Esophagus (tissue), 2 donors: ENCODE measurements at regions not wholly inside any gene's neighbourhood (a gene's known extent, or its start where the extent isn't known, plus 50 kb on each side); places are given as distances from the start of the nearest gene placed in this dataset.

Experiments used
- H3K27ac ChIP-seq, 2 donors: one replicate each; pipeline ENCODE4 v1.5.1; 2013; ENCODE audit warnings: low read depth in 2 of 2, mild to moderate bottlenecking in 2 of 2, inconsistent platforms in 1 of 2, low read length in 1 of 2, moderate library complexity in 1 of 2
- H3K27me3 ChIP-seq, 2 donors: one replicate each; pipeline ENCODE4 v1.6.1; 2013; ENCODE audit warnings: low read length in 2 of 2, control low read depth in 1 of 2, mild to moderate bottlenecking in 1 of 2; ENCODE audit not compliant: insufficient read depth in 2 of 2, control insufficient read depth in 1 of 2
- H3K36me3 ChIP-seq, 2 donors: one replicate each; pipeline ENCODE4 v1.6.1; 2013; ENCODE audit warnings: low read length in 1 of 2; ENCODE audit not compliant: control insufficient read depth in 2 of 2, insufficient read depth in 2 of 2
- H3K4me1 ChIP-seq, 2 donors: one replicate each; pipeline ENCODE4 v1.6.1; 2013; ENCODE audit warnings: low read length in 1 of 2; ENCODE audit not compliant: control insufficient read depth in 2 of 2, insufficient read depth in 2 of 2
- H3K4me3 ChIP-seq, 2 donors: one replicate each; pipeline ENCODE4 v1.5.1; 2013; ENCODE audit warnings: low read length in 2 of 2, mild to moderate bottlenecking in 2 of 2, low read depth in 1 of 2, moderate library complexity in 1 of 2
- H3K9me3 ChIP-seq, 2 donors: one replicate each; pipeline ENCODE4 v1.6.1; 2013; ENCODE audit warnings: mild to moderate bottlenecking in 2 of 2, low read depth in 1 of 2, low read length in 1 of 2, moderate library complexity in 1 of 2; ENCODE audit not compliant: control insufficient read depth in 2 of 2, insufficient read depth in 1 of 2
- WGBS, 2 donors: extraction: QIAGEN DNeasy Blood & Tissue Kit; methylation state at CpG; one replicate each; pipeline ENCODE4 v1.1.7; 2013; 5-methylcytosine and 5-hydroxymethylcytosine counted together
- donor health status: healthy with polysubstance abuse.
- donor health status: Bipolar disorder and iron deficiency.

DNA sequence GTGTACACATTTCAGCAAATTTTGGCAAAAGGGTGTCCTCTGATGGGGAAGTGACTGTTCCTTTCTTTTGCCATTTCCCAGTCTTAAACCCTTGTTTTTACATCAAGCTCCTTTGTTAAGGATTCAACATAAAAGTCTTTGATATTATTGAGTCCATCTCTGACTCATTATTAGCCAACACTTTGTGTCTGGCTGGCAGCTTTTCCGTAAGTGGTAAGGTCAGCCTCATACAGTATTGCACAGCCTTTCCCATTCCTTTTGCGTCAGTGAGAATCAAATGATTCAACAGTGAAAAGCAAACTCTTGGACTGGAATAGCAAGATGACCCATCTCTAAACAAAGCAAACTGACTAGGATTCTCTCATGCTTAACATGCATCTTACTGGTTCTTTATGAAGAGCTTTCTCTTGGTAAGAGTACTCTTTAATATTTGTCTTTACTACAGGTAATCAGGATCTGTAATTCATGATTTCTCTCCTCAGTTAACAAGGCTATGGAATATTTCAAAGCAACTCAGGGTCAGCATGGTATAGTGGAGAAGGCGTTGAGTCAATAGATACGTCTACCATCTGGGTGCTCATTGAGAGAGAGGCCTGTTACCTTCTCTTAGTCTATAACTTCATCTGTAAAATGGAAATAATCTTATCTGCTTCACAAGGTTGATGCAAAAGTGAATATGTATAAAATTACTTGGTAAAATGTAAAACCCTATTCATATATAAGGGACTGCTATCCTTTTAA is 183.6 kb downstream of the PRL start:
- Histone ChIP-seq H3K4me3 (no peak overlapping the region), H3K27me3 (no peaks in the 10 kb centered on the region), H3K4me1 (no peaks in the 10 kb centered on the region), H3K9me3 (no peaks in the 10 kb centered on the region), H3K36me3 (no peaks in the 10 kb centered on the region), H3K27ac (no peak overlapping the region)
- WGBS, 2 donors: 60 to 71% methylated on average over 4 of the region's 4 CpGs

DNA sequence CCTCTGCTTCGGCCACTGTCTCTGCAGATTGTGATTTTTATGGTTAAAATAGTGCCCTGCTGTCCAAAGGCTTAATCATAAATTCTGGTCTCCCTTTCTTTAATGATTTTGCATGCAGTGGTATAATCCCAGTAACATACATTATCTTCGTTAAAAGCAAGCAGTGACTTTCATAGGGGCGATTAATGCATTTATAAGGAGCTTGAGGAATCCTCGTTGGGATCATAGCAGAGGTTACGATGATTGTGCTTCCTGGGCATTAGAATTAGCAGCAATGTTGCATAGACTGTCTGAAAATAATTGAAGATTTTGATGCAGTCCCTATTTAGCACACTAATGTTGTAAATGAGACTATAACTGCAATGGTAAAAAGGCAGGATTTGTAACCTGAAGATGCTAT is 181.3 kb downstream of the PRL start:
- Histone ChIP-seq H3K27ac (no peak overlapping the region), H3K27me3 (no peaks in the 10 kb centered on the region), H3K4me3 (no peak overlapping the region), H3K9me3 (no peaks in the 10 kb centered on the region), H3K4me1 (no peaks in the 10 kb centered on the region), H3K36me3 (no peaks in the 10 kb centered on the region)
- WGBS, 2 donors: 71 to 84% methylated on average over 5 of the region's 5 CpGs

DNA sequence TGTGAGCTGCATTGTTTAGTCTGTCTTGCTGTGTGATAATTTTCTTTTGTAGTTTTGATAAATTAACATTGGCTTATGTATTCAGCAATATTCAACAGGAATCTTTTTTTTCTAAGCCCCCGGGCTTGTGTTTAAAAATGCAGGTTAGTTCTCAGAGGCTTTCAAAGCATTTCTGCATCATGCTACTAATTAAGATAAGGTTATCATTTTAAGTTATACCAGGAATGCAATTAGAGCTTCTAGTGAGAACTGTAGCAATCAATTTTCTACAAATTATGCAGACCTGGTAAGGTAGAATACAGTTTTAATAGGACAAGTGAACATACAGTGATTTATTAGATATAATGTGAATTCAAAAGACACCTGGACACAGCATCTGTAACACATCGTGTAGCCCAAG is 179.2 kb downstream of the PRL start:
- Histone ChIP-seq H3K4me1 (no peaks in the 10 kb centered on the region), H3K27me3 (no peaks in the 10 kb centered on the region), H3K4me3 (no peak overlapping the region), H3K27ac (no peak overlapping the region), H3K36me3 (no peaks in the 10 kb centered on the region), H3K9me3 (no peaks in the 10 kb centered on the region)
- WGBS, 2 donors: 56 to 80% methylated on average over 2 of the region's 2 CpGs

DNA sequence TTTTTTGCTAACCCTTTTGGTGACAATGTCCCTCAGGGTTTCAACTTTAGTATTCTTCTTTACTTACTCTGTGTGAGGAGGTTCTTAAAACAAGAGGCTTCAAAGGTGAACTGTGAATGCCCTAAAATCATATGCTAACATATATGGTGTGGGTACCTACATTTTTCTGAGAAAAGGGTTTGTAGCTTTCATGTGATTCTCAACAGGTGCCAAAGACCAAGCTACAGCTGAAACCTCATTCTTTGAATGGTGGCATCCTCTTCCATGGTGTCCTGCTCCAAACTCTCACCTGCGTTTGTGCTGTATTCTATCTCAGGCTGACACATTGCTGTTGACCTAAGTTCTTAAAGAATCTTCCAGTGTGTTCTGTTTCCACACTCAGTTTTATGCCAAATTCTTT is 177.3 kb downstream of the PRL start:
- no peak overlapping the region for H3K27ac ChIP-seq
- H3K9me3 ChIP-seq: no peaks in the 10 kb centered on the region
- H3K27me3 ChIP-seq: no peaks in the 10 kb centered on the region
- H3K36me3 ChIP-seq: no peaks in the 10 kb centered on the region
- H3K4me1 ChIP-seq: no peaks in the 10 kb centered on the region
- no peak overlapping the region for H3K4me3 ChIP-seq
- 89 to 94% methylated on average over 1 of the region's 1 CpG for WGBS, 2 donors

DNA sequence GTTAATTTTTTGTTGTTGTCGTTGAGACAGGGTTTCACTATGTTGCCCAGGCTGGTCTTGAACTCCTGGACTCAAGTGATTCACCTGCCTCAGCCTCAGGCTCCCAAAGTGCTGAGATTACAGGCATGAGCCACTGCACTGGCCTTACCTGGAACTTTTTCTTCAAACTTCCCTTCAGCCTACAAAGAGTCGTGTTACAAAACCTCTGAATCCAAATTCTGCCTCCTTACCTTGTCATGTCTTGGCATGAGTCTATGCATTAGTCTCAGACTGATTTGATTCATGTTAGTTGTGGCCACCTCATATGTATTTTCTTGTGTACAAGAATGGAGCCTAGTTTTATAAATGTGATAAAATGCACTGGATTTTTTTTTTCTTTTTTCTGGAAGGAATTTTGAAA is 172.1 kb downstream of the PRL start:
- H3K27me3 ChIP-seq: no peaks in the 10 kb centered on the region
- H3K27ac ChIP-seq: no peak overlapping the region
- no peaks in the 10 kb centered on the region for H3K4me1 ChIP-seq
- no peaks in the 10 kb centered on the region for H3K9me3 ChIP-seq
- H3K36me3 ChIP-seq: no peaks in the 10 kb centered on the region
- no peak overlapping the region for H3K4me3 ChIP-seq
- 60 to 74% methylated on average over 2 of the region's 2 CpGs for WGBS, 2 donors

DNA sequence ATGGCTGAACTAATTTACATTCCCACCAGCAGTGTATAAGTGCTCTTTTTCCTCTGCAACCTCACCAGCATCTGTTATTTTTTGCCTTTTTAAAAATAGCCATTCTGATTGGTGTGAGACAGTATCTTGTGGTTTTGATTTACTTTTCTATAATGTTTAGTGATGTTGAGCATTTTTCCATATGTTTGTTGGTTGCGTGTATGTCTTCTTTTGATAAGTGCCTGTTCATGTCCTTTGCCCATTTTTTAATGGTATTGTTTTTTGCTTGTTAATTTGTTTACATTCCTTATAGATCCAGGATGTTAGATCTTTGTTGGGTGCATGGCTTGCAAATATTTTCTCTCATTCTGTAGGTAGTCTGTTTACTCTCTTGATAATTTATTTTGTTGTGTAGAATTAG is 169.9 kb downstream of the PRL start:
- Histone ChIP-seq H3K4me3 (no peak overlapping the region), H3K27ac (no peak overlapping the region), H3K9me3 (no peaks in the 10 kb centered on the region), H3K36me3 (no peaks in the 10 kb centered on the region), H3K4me1 (no peaks in the 10 kb centered on the region), H3K27me3 (no peaks in the 10 kb centered on the region)
- WGBS, 2 donors: 95% methylated on average over 1 of the region's 1 CpG

DNA sequence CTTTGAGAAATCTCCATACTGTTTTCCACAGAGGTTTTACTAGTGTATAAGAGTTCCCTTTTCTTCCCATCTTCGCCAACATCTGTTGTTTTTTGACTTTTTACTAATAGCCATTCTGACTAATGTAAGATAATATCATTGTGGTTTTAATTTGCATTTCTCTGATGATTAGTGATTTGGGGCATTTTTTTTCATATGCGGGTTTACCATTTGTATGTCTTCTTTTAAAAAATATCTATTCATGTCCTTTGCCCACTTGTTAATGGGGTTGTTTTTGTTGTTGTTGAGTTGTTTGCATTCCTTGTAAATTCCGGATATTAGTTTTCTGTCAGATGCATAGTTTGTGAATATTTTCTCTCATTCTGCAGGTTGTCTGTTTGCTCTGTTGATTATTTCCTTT is 167.1 kb downstream of the PRL start:
- Histone ChIP-seq H3K4me1 (peaks cover 0 to 3% of the 10 kb centered on the region in 2 donors), H3K27me3 (no peaks in the 10 kb centered on the region), H3K36me3 (no peaks in the 10 kb centered on the region), H3K9me3 (no peaks in the 10 kb centered on the region), H3K4me3 (no peak overlapping the region), H3K27ac (no peak overlapping the region)
- 92 to 99% methylated on average over 3 of the region's 3 CpGs for WGBS, 2 donors

DNA sequence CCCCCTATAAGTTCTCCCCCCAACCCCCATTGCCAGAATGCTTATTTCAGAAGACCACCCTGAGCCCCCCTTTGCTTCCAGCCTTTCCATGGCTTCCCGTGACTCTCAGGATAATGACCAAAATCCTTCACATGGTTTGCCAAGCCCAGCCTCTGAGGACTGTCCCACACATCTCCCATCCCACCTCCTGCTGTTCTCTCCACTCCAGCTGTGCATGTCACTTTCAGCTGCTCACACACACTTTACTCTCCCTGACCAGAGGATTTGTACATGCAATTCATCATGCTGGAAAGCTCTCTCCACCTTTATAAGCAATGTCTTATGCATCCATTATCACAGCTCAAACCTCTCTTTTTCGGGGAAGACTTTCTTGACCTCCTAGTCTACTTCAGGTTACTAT is 164.2 kb downstream of the PRL start:
- no peaks in the 10 kb centered on the region for H3K36me3 ChIP-seq
- no peaks in the 10 kb centered on the region for H3K9me3 ChIP-seq
- peaks cover 0 to 3% of the 10 kb centered on the region in 2 donors for H3K4me1 ChIP-seq
- no peak overlapping the region for H3K4me3 ChIP-seq
- 81 to 83% methylated on average over 2 of the region's 2 CpGs for WGBS, 2 donors
- H3K27me3 ChIP-seq: no peaks in the 10 kb centered on the region
- H3K27ac ChIP-seq: no peak overlapping the region

DNA sequence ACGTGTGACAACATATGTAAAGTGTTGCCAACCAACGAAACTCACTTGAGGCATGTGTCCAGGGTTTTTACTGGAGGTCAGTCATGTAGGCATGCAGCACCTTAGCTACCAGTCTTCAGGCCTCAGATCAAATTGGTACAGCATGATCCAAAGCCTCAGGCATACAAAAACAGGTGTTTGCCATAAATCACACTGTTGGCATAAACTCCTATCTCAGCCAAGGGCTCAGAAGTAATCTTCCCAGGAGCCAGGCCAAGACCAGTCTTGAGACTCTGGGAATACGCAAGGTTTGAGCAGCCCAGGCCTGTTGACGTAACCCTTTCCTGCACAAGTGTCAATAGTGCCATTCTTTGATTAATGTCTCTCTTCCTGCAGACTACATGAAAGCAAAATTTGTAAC is 163.5 kb downstream of the PRL start:
- Histone ChIP-seq H3K27ac (no peak overlapping the region), H3K4me3 (no peak overlapping the region), H3K4me1 (peaks cover 0 to 3% of the 10 kb centered on the region in 2 donors), H3K9me3 (no peaks in the 10 kb centered on the region), H3K36me3 (no peaks in the 10 kb centered on the region), H3K27me3 (no peaks in the 10 kb centered on the region)
- 39 to 64% methylated on average over 4 of the region's 4 CpGs for WGBS, 2 donors

DNA sequence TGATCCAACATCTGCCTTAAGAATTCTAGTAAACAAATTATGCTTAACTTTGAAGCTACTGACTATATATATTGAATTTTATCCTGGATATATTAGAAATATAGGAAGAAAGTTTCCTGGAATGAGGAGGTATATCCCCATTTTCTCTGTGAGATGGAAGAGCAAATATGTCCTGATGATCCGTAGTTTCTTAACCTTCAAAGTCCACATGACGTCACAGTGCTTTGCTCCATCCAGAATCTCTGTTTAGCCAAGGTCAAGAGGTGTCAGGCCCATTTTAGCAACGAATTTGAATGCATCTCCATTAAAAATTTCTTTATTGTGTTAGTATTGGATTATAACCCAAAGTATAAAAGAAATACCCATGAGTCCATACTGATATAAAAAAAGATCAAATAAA is 162.5 kb downstream of the PRL start:
- no peak overlapping the region for H3K27ac ChIP-seq
- H3K4me3 ChIP-seq: no peak overlapping the region
- peaks cover 0 to 3% of the 10 kb centered on the region in 2 donors for H3K4me1 ChIP-seq
- H3K27me3 ChIP-seq: no peaks in the 10 kb centered on the region
- 85 to 86% methylated on average over 3 of the region's 3 CpGs for WGBS, 2 donors
- no peaks in the 10 kb centered on the region for H3K36me3 ChIP-seq
- no peaks in the 10 kb centered on the region for H3K9me3 ChIP-seq
